Endothelial cell of umbilical vein (primary cell): ENCODE measurements at regions not wholly inside any gene's neighbourhood (a gene's known extent, or its start where the extent isn't known, plus 50 kb on each side); places are given as distances from the start of the nearest gene placed in this dataset.

Experiments
- BruUV-seq: library from RNA; stranded (reverse); fragments of 400-500 nt; replicated peaks from 2 replicates; lab custom pipeline; 2021; lab: Mats Ljungman, UMichigan
- CTCF ChIA-PET: fragments of 300-600, 350-600 bp; sonication (Branson Sonifier 250); formaldehyde crosslinking; loops from one replicate; lab custom pipeline; 2021; ENCODE audit warnings: antibody characterized with exemption, inconsistent platforms; lab: Charles Lee
- POLR2A ChIA-PET: fragments of 300-600, 350-600 bp; sonication (Branson Sonifier 250); formaldehyde crosslinking; loops from one replicate; lab custom pipeline; 2021; ENCODE audit warnings: antibody characterized with exemption, inconsistent platforms; lab: Charles Lee
- DNase-seq: peaks from one replicate; pipeline ENCODE4 v3.0.0-alpha.2; 2011; ENCODE audit warnings: low read depth, low spot score
- FAIRE-seq: peaks from 2 replicates; lab custom pipeline; 2011; peaks lifted over from hg19 to GRCh38; lab: Jason Lieb, UNC
- H2AFZ ChIP-seq: 2 replicates; pipeline ENCODE4 v1.6.0; 2012; ENCODE audit warnings: low read depth, low read length, control low read depth, inconsistent platforms
- H3K27ac ChIP-seq: 2 replicates; pipeline ENCODE4 v1.5.1; 2011; ENCODE audit warnings: low read depth, mild to moderate bottlenecking, control low read depth, low read length, moderate library complexity; ENCODE audit not compliant: insufficient read depth
- H3K27me3 ChIP-seq, 2 experiments: 2 replicates each; pipeline versions ENCODE4 v1.6.0 to v1.6.1; 2011; ENCODE audit warnings: low read length in 2 of 2, mixed read lengths in 1 of 2; ENCODE audit not compliant: control insufficient read depth in 2 of 2, insufficient read depth in 2 of 2
- H3K36me3 ChIP-seq, 2 experiments: 2 replicates in 1 of 2; 3 replicates in 1 of 2; pipeline ENCODE4 v1.5.1; 2011; ENCODE audit warnings: low read length in 2 of 2, mild to moderate bottlenecking in 1 of 2, moderate library complexity in 1 of 2; ENCODE audit not compliant: control insufficient read depth in 2 of 2, insufficient read depth in 2 of 2; ENCODE audit errors: extremely low read depth in 1 of 2
- H3K4me1 ChIP-seq: 3 replicates; pipeline ENCODE4 v1.5.1; 2011; ENCODE audit warnings: mild to moderate bottlenecking, low read length; ENCODE audit not compliant: control insufficient read depth, insufficient read depth; ENCODE audit errors: extremely low read depth
- H3K4me2 ChIP-seq: 2 replicates; pipeline ENCODE4 v1.6.1; 2011; ENCODE audit warnings: low read length, control low read depth, mixed read lengths; ENCODE audit not compliant: insufficient read depth
- H3K4me3 ChIP-seq, 3 experiments: fragments of 200-600 bp in 1 of 3; sonication (generic), shearing (Covaris generic) in 1 of 3; replicated peaks in 1 of 3; 2 replicates each; pipeline ENCODE4 v1.5.1; 2011 to 2016; ENCODE audit warnings: control low read depth in 3 of 3, low read length in 3 of 3, mild to moderate bottlenecking in 2 of 3, inconsistent platforms in 1 of 3, low read depth in 1 of 3, moderate library complexity in 1 of 3; ENCODE audit not compliant: insufficient read depth in 1 of 3
- H3K79me2 ChIP-seq: 2 replicates; pipeline ENCODE4 v1.6.0; 2012; ENCODE audit warnings: low read length, inconsistent platforms; ENCODE audit not compliant: control insufficient read depth, insufficient read depth
- H3K9ac ChIP-seq: replicated peaks from 2 replicates; pipeline ENCODE3; 2011; ENCODE audit warnings: low read length, control low read depth; ENCODE audit not compliant: insufficient read depth; ENCODE audit errors: extremely low read depth
- H3K9me1 ChIP-seq: replicated peaks from 3 replicates; pipeline ENCODE4 v1.6.0; 2011; ENCODE audit warnings: mild to moderate bottlenecking, low read length; ENCODE audit not compliant: control insufficient read depth, insufficient read depth; ENCODE audit errors: extremely low read depth
- H3K9me3 ChIP-seq: replicated peaks from 2 replicates; pipeline ENCODE4 v1.5.1; 2012; ENCODE audit warnings: low read length, inconsistent platforms; ENCODE audit not compliant: control insufficient read depth, insufficient read depth
- H4K20me1 ChIP-seq: replicated peaks from 2 replicates; pipeline ENCODE3; 2011; ENCODE audit warnings: mild to moderate bottlenecking, low read length; ENCODE audit not compliant: control insufficient read depth, insufficient read depth; ENCODE audit errors: extremely low read depth
- EZH2 ChIP-seq: IDR thresholded peaks from 2 replicates; pipeline ENCODE4 v1.6.1; 2012; ENCODE audit warnings: borderline replicate concordance, low read depth, mild to moderate bottlenecking, moderate library complexity, low read length, inconsistent platforms; ENCODE audit not compliant: severe bottlenecking
- FOS ChIP-seq: IDR thresholded peaks from 2 replicates; pipeline ENCODE4 v1.6.1; 2011; ENCODE audit warnings: mild to moderate bottlenecking, low read length, moderate library complexity, borderline replicate concordance; ENCODE audit not compliant: insufficient read depth
- GATA2 ChIP-seq: IDR thresholded peaks from 2 replicates; pipeline ENCODE4 v1.7.0; 2011; ENCODE audit warnings: low read depth, mild to moderate bottlenecking, moderate library complexity, mixed read lengths, low read length; ENCODE audit not compliant: insufficient read length, insufficient read depth
- JUN ChIP-seq: IDR thresholded peaks from 2 replicates; pipeline ENCODE4 v1.6.1; 2011; ENCODE audit warnings: borderline replicate concordance, low read depth; ENCODE audit not compliant: insufficient read length, insufficient read depth
- MYC ChIP-seq: IDR thresholded peaks from one replicate; pipeline ENCODE4 v1.6.1; 2011; ENCODE audit warnings: mild to moderate bottlenecking, low read depth, low read length
- POLR2A ChIP-seq: IDR thresholded peaks from 2 replicates; pipeline ENCODE4 v1.6.1; 2012; ENCODE audit warnings: low read depth, mild to moderate bottlenecking, control low read depth, low read length
- POLR2AphosphoS5 ChIP-seq: IDR thresholded peaks from 2 replicates; pipeline ENCODE4 v1.6.1; 2012; ENCODE audit warnings: low read depth, mild to moderate bottlenecking, control low read depth, low read length, moderate library complexity; ENCODE audit not compliant: insufficient read depth
- dilution Hi-C: fragments of 300-500 bp; cut with MboI; formaldehyde crosslinking; loops from one replicate; pipeline ENCODE4 v1.15.0; 2019; ENCODE audit warnings: low sequenced_read_pairs; ENCODE audit not compliant: extremely low pct_ligation_motif_present
- intact Hi-C: fragments of 100-400 bp; cut with micrococcal nuclease; formaldehyde crosslinking; loops from one replicate; pipeline ENCODE4 v1.10.0; 2022
- TF ChIP-seq, protein P1 (sequence below), 2 donors: IDR thresholded peaks; 1 replicate in 1 of 2; 2 replicates in 1 of 2; pipeline ENCODE4 v1.5.1; 2011; ENCODE audit warnings: low read length in 2 of 2, mild to moderate bottlenecking in 2 of 2, moderate library complexity in 2 of 2, control low read depth in 1 of 2, inconsistent platforms in 1 of 2, low read depth in 1 of 2; ENCODE audit not compliant: insufficient read depth in 1 of 2; ENCODE audit errors: extremely low read depth in 1 of 2
- TF ChIP-seq, protein P2 (sequence below): IDR thresholded peaks from 2 replicates; pipeline ENCODE4 v1.6.1; 2011; ENCODE audit not compliant: insufficient read depth, insufficient read length

DNA sequence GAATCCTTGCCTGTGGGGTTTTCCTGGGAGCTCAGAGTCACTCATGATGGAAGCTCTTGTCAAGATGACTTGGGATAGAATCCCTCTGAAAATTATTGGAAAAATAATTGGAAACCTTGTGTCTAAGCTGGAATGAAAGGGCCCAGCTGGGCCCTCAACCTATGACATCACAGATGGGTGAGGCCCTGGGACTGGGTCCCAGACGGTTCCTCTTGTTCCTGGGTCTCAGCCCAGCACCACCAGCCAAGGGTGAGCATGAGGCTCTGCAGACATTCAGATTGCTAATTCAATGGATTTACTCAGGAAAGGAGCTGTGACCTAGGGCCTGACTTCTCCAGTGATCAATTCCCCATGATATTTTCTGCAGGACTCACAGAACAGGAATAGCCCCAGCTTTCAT lies 188.3 kb upstream of the MYT1L start:
- intact Hi-C loops (no loop called here), dilution Hi-C loops (no loop called here)
- ChIA-PET POLR2A (no interaction called here), CTCF (no interaction called here)
- TF ChIP-seq GATA2 (no peak), FOS (no peak), EZH2 (no peak), MYC (no peak), POLR2A (no peak), JUN (no peak), POLR2AphosphoS5 (no peak)
- TF ChIP-seq, protein P1, sequence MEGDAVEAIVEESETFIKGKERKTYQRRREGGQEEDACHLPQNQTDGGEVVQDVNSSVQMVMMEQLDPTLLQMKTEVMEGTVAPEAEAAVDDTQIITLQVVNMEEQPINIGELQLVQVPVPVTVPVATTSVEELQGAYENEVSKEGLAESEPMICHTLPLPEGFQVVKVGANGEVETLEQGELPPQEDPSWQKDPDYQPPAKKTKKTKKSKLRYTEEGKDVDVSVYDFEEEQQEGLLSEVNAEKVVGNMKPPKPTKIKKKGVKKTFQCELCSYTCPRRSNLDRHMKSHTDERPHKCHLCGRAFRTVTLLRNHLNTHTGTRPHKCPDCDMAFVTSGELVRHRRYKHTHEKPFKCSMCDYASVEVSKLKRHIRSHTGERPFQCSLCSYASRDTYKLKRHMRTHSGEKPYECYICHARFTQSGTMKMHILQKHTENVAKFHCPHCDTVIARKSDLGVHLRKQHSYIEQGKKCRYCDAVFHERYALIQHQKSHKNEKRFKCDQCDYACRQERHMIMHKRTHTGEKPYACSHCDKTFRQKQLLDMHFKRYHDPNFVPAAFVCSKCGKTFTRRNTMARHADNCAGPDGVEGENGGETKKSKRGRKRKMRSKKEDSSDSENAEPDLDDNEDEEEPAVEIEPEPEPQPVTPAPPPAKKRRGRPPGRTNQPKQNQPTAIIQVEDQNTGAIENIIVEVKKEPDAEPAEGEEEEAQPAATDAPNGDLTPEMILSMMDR (IDR thresholded peaks at IDR 0.05; ENCODE audit: extremely low read depth in 1 of 2, insufficient read depth in 1 of 2, low read depth in 1 of 2, low read length in 2 of 2): no peak
- TF ChIP-seq, protein P2, sequence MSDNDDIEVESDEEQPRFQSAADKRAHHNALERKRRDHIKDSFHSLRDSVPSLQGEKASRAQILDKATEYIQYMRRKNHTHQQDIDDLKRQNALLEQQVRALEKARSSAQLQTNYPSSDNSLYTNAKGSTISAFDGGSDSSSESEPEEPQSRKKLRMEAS: no peak
- Histone ChIP-seq H3K9me3 (peaks cover 6% of the 10 kb centered on the region), H3K4me2 (no peak overlapping the region), H3K36me3 (no peaks in the 10 kb centered on the region), H3K9me1 (no peaks in the 10 kb centered on the region), H3K4me1 (no peaks in the 10 kb centered on the region), H2AFZ (no peak overlapping the region), H4K20me1 (no peaks in the 10 kb centered on the region), H3K27me3 (no peaks in the 10 kb centered on the region), H3K4me3 (no peak overlapping the region), H3K9ac (no peak overlapping the region), H3K27ac (no peak overlapping the region), H3K79me2 (no peaks in the 10 kb centered on the region)
- no peak for FAIRE-seq
- BruUV-seq: no TSS peak
- DNase-seq: no peak
